Trophoblast cell (in vitro differentiated cells and primary cell): ENCODE measurements at regions not wholly inside any gene's neighbourhood (a gene's known extent, or its start where the extent isn't known, plus 50 kb on each side); places are given as distances from the start of the nearest gene placed in this dataset.
A peak's percentile ranks its signal among the peaks of the same experiment; 100 is the strongest.

Experiments used
- DNase-seq, 2 donors: peaks; one replicate each; pipeline ENCODE4 v3.0.0-alpha.2; 2016
- H2AFZ ChIP-seq: 2 replicates; pipeline ENCODE4 v1.6.1; 2013; ENCODE audit warnings: low read length, moderate library complexity, mild to moderate bottlenecking; ENCODE audit not compliant: insufficient read depth, poor library complexity
- H2AK5ac ChIP-seq: 2 replicates; pipeline ENCODE4 v1.6.1; 2013; ENCODE audit warnings: mild to moderate bottlenecking, low read length
- H2BK120ac ChIP-seq: 2 replicates; pipeline ENCODE4 v1.6.1; 2013; ENCODE audit warnings: low read length, mild to moderate bottlenecking, moderate library complexity; ENCODE audit not compliant: insufficient read depth, poor library complexity
- H2BK12ac ChIP-seq: 2 replicates; pipeline ENCODE4 v1.6.1; 2013; ENCODE audit warnings: mild to moderate bottlenecking, low read length, moderate library complexity
- H2BK5ac ChIP-seq: 2 replicates; pipeline ENCODE4 v1.6.1; 2013; ENCODE audit warnings: low read length, low read depth, moderate library complexity, mild to moderate bottlenecking; ENCODE audit not compliant: poor library complexity
- H3K14ac ChIP-seq: 2 replicates; pipeline ENCODE4 v1.6.1; 2013; ENCODE audit warnings: mild to moderate bottlenecking, low read length
- H3K18ac ChIP-seq: 2 replicates; pipeline ENCODE4 v1.6.1; 2013; ENCODE audit warnings: mild to moderate bottlenecking, low read length
- H3K23ac ChIP-seq: 2 replicates; pipeline ENCODE4 v1.6.1; 2013; ENCODE audit warnings: low read length
- H3K27ac ChIP-seq: 2 replicates; pipeline ENCODE4 v1.5.1; 2013; ENCODE audit warnings: low read depth, mild to moderate bottlenecking, inconsistent platforms, low read length, moderate library complexity
- H3K27me3 ChIP-seq: 2 replicates; pipeline ENCODE4 v1.6.1; 2013; ENCODE audit warnings: inconsistent platforms, mild to moderate bottlenecking, low read length, moderate library complexity; ENCODE audit not compliant: insufficient read depth
- H3K36me3 ChIP-seq, 2 experiments: 1 replicate in 1 of 2; 2 replicates in 1 of 2; pipeline ENCODE4 v1.6.1; 2013; ENCODE audit warnings: low read length in 2 of 2, mild to moderate bottlenecking in 2 of 2, moderate library complexity in 1 of 2; ENCODE audit not compliant: insufficient read depth in 2 of 2, control insufficient read depth in 1 of 2
- H3K4ac ChIP-seq: 2 replicates; pipeline ENCODE4 v1.6.1; 2013; ENCODE audit warnings: low read depth, mild to moderate bottlenecking, low read length, moderate library complexity
- H3K4me1 ChIP-seq, 2 experiments: 1 replicate in 1 of 2; 2 replicates in 1 of 2; pipeline ENCODE4 v1.6.1; 2013; ENCODE audit warnings: low read length in 2 of 2, mild to moderate bottlenecking in 2 of 2, moderate library complexity in 1 of 2; ENCODE audit not compliant: insufficient read depth in 2 of 2, control insufficient read depth in 1 of 2
- H3K4me2 ChIP-seq: 2 replicates; pipeline ENCODE4 v1.6.1; 2013; ENCODE audit warnings: inconsistent platforms, mild to moderate bottlenecking, low read length, moderate library complexity
- H3K4me3 ChIP-seq: 2 replicates; pipeline ENCODE4 v1.5.1; 2013; ENCODE audit warnings: mild to moderate bottlenecking, low read depth, low read length, inconsistent platforms
- H3K79me1 ChIP-seq: one replicate; pipeline ENCODE4 v1.6.1; 2013; ENCODE audit warnings: low read length
- H3K79me2 ChIP-seq: 2 replicates; pipeline ENCODE4 v1.6.1; 2013; ENCODE audit warnings: low read length, mild to moderate bottlenecking; ENCODE audit not compliant: control insufficient read depth, insufficient read depth, poor library complexity
- H3K9ac ChIP-seq: 2 replicates; pipeline ENCODE4 v1.6.1; 2013; ENCODE audit warnings: mild to moderate bottlenecking, low read length
- H3K9me3 ChIP-seq: 2 replicates; pipeline ENCODE4 v1.6.1; 2013; ENCODE audit warnings: low read depth, mild to moderate bottlenecking, control low read depth, inconsistent platforms, low read length; ENCODE audit not compliant: insufficient read depth
- H4K12ac ChIP-seq: 2 replicates; pipeline ENCODE4 v1.6.1; 2013; ENCODE audit warnings: low read depth, mild to moderate bottlenecking, low read length, moderate library complexity
- H4K8ac ChIP-seq: 2 replicates; pipeline ENCODE4 v1.6.1; 2013; ENCODE audit warnings: low read depth, mild to moderate bottlenecking, low read length, moderate library complexity
- H4K91ac ChIP-seq: one replicate; pipeline ENCODE4 v1.6.1; 2013; ENCODE audit warnings: low read depth, mild to moderate bottlenecking, low read length, moderate library complexity
- WGBS: extraction: QIAGEN DNeasy Blood & Tissue Kit; methylation state at CpG from one replicate; pipeline ENCODE4 v1.1.7; 2013; ENCODE audit warnings: missing lambda C conversion rate; ENCODE audit not compliant: insufficient read length, insufficient coverage; ENCODE audit errors: extremely low coverage; 5-methylcytosine and 5-hydroxymethylcytosine counted together

DNA sequence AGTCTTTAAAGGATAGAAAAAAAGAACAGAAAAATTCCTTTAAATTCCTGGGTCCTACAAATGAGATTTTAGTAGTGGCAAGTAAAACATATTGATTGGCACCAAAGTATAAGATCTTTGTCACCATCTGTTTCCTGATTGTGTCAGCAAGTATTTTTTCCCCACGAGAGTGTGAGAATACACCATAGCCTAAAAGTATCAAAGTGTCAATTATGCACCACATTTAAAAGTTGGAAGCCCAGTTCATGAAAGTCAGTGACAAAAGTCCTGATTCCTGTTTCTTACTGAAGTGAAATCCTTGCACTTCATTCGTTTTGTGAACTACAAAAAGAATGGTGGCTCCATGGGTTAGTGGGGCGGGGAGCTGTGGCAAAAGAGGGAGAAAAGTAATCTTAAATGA is 83.8 kb upstream of the DPH6 start:
- Histone ChIP-seq H2BK5ac (no peak overlapping the region), H2BK120ac (no peak overlapping the region), H4K12ac (no peak overlapping the region), H2AK5ac (no peak overlapping the region), H3K36me3 (no peaks in the 10 kb centered on the region), H3K23ac (no peak overlapping the region), H3K9ac (no peak overlapping the region), H4K8ac (no peak overlapping the region), H2BK12ac (no peak overlapping the region), H2AFZ (no peak overlapping the region), H3K14ac (no peak overlapping the region), H3K79me2 (no peaks in the 10 kb centered on the region), H3K4ac (no peak overlapping the region), H3K79me1 (no peaks in the 10 kb centered on the region), H3K9me3 (no peaks in the 10 kb centered on the region), H3K18ac (no peak overlapping the region), H3K27me3 (no peaks in the 10 kb centered on the region), H4K91ac (no peak overlapping the region), H3K27ac (no peak overlapping the region), H3K4me3 (no peak overlapping the region), H3K4me2 (no peak overlapping the region), H3K4me1 (peaks cover 0 to 2% of the 10 kb centered on the region in 2 experiments)
- WGBS, result no CpG with 5 or more reads among the region's 3 CpGs
- no peak for DNase-seq

DNA sequence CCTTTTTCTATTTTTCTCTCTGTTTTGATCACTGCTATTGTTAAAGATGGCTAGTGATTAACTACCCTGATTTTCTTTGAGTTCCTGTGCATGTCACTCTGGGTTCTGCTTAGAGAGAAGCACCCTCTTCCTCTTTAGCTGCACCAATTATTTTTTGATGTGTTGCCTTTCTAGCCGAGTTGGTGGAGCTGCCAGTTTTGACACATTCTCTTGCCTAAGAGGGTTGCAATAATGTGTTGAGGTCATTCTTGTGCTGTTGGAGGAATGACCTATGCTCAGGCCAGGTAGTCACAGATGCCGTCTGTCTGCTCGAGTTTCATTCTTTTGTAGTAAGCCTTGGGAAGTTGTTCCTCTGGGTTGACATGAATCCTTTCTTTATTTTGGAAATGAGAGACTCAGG is 84.6 kb upstream of the DPH6 start:
- no peak overlapping the region for H3K9ac ChIP-seq
- no CpG with 5 or more reads among the region's 3 CpGs for WGBS
- no peak overlapping the region for H2AK5ac ChIP-seq
- H3K27ac ChIP-seq, result no peak overlapping the region
- no peak overlapping the region for H2AFZ ChIP-seq
- H4K91ac ChIP-seq, result no peak overlapping the region
- H3K23ac ChIP-seq, result no peak overlapping the region
- no peak overlapping the region for H2BK120ac ChIP-seq
- no peaks in the 10 kb centered on the region for H3K79me1 ChIP-seq
- no peak overlapping the region for H2BK12ac ChIP-seq
- no peak overlapping the region for H3K4me3 ChIP-seq
- no peak overlapping the region for H3K4ac ChIP-seq
- H2BK5ac ChIP-seq, result no peak overlapping the region
- no peak overlapping the region for H3K18ac ChIP-seq
- no peaks in the 10 kb centered on the region for H3K79me2 ChIP-seq
- H3K14ac ChIP-seq, result no peak overlapping the region
- no peaks in the 10 kb centered on the region for H3K36me3 ChIP-seq
- no peak overlapping the region for H4K12ac ChIP-seq
- H3K4me1 ChIP-seq, result peaks cover 0 to 2% of the 10 kb centered on the region in 2 experiments
- H3K27me3 ChIP-seq, result no peaks in the 10 kb centered on the region
- H3K9me3 ChIP-seq, result no peaks in the 10 kb centered on the region
- no peak overlapping the region for H3K4me2 ChIP-seq
- no peak overlapping the region for H4K8ac ChIP-seq
- peak; percentile 72 to 93 for DNase-seq

DNA sequence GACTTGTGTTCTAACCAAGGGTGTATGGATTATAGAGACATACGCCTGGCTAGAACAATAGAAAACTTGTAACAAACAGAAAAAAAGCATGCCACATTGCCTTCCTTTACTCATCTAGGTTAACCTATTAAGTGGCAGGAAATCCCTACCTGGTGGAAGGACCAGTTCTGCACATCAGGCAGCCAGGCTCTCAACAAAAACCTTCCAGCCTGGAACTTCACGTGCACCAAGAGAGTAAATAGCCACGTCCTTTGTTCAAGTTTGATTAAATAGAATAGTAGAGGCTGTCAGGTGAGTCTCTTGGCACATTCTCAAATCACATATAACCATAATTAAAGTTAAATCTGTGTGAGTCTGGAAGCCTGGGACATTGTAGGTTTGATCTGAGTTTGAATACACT is 85.0 kb upstream of the DPH6 start:
- no peak overlapping the region for H3K27ac ChIP-seq
- no peak overlapping the region for H2BK5ac ChIP-seq
- no peak for DNase-seq
- no peak overlapping the region for H3K4ac ChIP-seq
- H3K9ac ChIP-seq, result no peak overlapping the region
- H2BK12ac ChIP-seq, result no peak overlapping the region
- H2BK120ac ChIP-seq, result no peak overlapping the region
- no peaks in the 10 kb centered on the region for H3K79me1 ChIP-seq
- no peaks in the 10 kb centered on the region for H3K9me3 ChIP-seq
- no peak overlapping the region for H4K8ac ChIP-seq
- no peak overlapping the region for H2AFZ ChIP-seq
- no peak overlapping the region for H3K23ac ChIP-seq
- peaks cover 0 to 2% of the 10 kb centered on the region in 2 experiments for H3K4me1 ChIP-seq
- H4K12ac ChIP-seq, result no peak overlapping the region
- H3K14ac ChIP-seq, result no peak overlapping the region
- no peaks in the 10 kb centered on the region for H3K36me3 ChIP-seq
- H3K79me2 ChIP-seq, result no peaks in the 10 kb centered on the region
- H4K91ac ChIP-seq, result no peak overlapping the region
- no peaks in the 10 kb centered on the region for H3K27me3 ChIP-seq
- H3K4me3 ChIP-seq, result no peak overlapping the region
- H3K18ac ChIP-seq, result no peak overlapping the region
- no CpG with 5 or more reads among the region's 3 CpGs for WGBS
- H2AK5ac ChIP-seq, result no peak overlapping the region
- no peak overlapping the region for H3K4me2 ChIP-seq

DNA sequence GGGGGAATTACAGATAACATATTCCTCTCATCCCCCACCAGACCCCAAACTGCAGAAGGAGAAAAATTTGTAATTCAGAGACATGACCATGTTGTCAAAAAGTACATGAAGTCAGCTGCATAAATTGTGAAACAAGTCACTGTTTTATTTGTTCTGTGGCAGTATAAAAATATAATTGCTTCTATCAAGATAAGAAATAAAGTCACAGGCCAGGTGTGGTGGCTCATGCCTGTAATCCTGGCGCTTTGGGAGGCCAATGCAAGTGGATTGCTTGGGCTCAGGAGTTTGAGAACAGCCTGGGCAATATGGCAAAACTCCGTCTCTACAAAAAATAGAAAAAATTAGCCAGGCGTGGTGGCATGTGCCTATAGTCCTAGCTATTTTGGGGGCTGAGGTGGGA is 87.7 kb upstream of the DPH6 start:
- Histone ChIP-seq H4K12ac (no peak overlapping the region), H3K4me2 (no peak overlapping the region), H3K27me3 (no peaks in the 10 kb centered on the region), H2AFZ (no peak overlapping the region), H3K18ac (no peak overlapping the region), H2BK120ac (no peak overlapping the region), H3K4me3 (no peak overlapping the region), H4K91ac (no peak overlapping the region), H3K4ac (no peak overlapping the region), H4K8ac (no peak overlapping the region), H3K4me1 (peaks cover 0 to 2% of the 10 kb centered on the region in 2 experiments), H3K79me1 (no peaks in the 10 kb centered on the region), H2BK5ac (no peak overlapping the region), H3K9me3 (no peaks in the 10 kb centered on the region), H3K9ac (no peak overlapping the region), H3K14ac (no peak overlapping the region), H2AK5ac (no peak overlapping the region), H3K23ac (no peak overlapping the region), H3K79me2 (no peaks in the 10 kb centered on the region), H2BK12ac (no peak overlapping the region), H3K36me3 (no peaks in the 10 kb centered on the region), H3K27ac (no peak overlapping the region)
- WGBS, result no CpG with 5 or more reads among the region's 3 CpGs
- no peak for DNase-seq
